CD4-positive, alpha-beta T cell treated with Interleukin-17A for 4 hours (primary cell): ENCODE measurements at regions not wholly inside any gene's neighbourhood (a gene's known extent, or its start where the extent isn't known, plus 50 kb on each side); places are given as distances from the start of the nearest gene placed in this dataset.

Experiments used
- DNase-seq: peaks from one replicate; pipeline ENCODE4 v3.0.0-alpha.2; 2020; ENCODE audit warnings: mixed read lengths

DNA sequence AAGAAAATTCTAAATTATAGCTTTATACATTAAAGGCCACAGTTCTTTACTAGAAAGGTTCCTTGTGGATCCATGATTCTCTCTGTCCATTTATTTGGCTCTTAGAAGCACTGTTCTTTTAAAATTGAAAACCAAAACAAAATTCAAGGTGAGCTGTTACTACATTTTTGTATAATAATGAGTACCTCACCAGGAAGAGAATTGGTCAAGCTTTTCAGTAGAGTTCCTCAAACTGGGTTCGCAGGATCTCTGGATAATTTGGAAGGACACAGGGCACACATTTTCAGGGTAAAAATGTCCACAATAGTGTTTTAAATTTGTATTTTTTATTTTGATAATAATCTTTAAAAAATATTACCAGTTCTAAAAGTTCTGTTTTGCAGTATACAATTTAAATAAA, 93.0 kb downstream of the PPP1R3A start:
- DNase-seq = no peak

DNA sequence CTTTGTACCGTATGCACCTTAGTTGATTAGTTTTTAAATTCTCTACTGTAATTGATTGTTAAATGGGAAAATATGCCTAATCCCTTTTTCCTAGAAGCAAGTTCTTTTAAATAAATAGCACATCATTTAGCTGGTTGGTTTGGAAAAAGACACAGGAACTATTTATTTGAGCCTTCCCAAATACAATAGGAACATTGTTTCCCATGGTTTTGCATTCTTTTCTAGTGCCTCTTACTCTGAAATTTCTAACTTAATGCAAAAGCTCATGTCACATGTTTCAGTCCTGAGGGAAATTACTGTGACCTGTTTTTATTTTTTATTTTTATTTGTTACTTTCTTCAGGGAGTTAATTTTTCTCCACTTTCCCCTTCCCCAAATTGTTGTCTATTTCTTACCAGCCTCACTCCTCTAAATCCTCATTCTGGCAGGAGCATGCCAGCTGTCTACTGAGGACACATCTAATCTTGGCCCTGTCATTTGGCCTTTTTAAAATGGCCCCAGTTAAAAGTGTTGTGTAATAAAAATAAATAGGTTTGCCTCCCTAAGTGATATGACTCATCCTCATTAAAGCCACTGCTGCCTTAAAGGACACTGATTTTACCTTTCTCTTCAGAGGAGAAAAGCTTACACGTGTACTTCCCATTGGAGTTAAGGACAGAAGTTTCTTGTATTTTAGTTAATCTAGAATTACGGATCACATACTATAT, 94.5 kb downstream of the PPP1R3A start:
- no peak for DNase-seq

DNA sequence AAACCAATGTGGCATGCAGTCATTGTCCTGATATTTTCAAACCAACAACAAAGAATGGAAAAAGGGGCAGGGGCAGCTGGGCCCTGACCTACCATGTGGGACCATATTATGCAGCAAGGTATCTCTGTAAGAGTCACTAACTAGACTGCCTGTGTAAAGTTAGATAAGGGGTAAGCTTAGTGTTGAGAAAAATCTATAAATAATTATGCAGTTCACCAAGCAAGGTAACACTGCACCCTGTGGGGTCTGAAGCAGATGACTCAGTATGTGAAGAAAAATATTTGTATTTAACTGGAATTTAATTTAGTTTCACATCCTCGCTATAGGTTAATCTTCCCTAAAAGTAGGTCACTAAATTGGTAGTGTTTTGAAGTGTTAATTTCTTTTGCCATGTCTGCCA, 99.3 kb downstream of the PPP1R3A start:
- DNase-seq = no peak

DNA sequence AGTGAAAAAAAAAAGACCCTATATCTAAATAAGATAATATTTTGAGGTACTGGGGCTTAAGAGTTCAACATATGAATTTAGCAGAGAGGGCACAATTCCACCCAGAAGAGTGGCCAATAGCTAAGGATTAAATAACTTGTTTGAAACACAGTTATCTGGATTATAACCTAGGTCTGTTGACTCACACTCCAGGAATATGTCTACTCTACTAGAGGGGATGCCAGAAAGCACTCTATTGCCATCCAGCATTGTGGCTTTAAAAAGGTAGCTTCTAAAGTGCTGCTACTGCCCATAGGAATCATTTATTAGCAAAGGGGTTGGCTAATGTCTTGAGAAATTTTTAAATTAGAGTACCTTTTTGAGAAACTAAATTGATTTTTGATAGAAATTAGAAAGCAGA, 102.2 kb downstream of the PPP1R3A start:
- DNase-seq = no peak

DNA sequence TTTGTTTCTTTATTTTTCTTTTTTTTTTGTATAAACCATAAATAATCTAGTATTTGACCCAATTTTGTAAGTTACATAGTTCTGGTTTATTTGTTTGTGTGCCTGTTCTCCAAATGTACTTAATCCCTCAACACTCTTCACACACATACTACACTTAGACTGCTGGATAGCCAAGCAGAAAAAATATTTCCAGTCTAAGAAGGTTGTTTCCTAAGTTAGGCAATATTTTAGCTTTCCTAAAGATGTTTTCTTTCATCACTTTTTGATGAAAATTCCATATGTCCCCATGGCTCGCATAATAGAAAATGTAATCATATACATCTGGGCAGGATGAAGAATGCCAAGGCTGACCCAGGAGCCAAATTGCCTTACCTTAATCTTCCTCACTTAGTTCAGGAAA, 105.3 kb downstream of the PPP1R3A start:
- DNase-seq = no peak

DNA sequence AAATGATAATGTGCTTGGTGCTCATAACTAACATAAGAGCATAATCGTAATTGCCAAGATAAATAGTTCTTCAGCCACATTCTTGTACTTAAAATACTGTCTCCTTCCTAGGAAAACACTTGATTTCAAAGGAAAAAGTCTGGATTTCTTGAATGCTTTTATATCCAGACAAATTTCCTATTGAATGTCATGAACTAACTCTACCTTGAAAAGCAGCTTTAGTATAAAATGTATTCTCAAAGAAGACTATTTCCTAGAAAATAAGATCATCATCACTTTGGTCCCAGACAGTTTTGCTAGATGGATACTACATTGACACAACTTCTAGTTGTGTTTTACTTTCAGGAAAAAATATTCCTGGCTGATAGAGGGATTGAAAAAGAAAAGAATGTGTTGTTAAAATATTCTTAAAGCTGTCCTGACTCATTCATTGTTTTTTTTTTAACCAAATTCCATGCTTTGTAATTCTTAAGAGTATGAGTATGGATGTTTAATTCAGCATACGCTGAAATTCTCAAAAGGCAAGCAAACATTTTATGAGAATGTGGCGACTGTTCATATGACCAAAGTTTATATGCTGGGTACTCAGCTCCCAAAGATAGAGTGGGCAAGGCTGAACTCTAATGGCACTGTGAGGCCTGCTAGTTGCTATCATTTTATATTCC, 106.1 kb downstream of the PPP1R3A start:
- DNase-seq = no peak

DNA sequence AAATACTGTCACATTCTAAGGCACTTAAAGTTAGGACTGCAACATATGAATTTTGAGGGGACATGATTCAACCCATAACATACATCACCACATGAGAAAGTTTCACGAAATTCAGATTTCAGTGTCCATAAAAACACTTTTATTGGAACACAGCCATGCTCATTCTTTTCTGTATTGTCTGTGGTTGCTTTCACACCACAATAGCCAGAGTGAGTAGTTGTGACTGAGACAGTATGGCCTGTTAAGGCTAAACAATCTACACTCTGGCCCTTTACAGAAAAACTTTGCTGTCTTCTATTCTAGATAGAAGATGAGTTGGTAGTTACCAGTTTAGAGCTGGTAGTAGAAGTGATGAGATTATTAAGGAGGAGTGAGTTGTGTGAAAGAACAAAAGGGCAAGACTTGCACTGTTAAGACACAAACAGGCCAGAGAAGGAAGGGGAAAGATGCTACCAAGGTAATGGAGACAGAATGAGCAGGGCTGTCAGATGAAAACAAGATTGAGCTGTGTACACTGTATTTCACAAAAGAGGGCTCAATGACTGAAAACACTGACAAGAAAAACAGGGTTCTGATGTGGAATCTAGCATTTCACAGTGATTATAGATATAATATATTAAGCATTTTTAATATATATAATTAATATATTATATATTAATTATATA, 108.6 kb downstream of the PPP1R3A start:
- DNase-seq = no peak

DNA sequence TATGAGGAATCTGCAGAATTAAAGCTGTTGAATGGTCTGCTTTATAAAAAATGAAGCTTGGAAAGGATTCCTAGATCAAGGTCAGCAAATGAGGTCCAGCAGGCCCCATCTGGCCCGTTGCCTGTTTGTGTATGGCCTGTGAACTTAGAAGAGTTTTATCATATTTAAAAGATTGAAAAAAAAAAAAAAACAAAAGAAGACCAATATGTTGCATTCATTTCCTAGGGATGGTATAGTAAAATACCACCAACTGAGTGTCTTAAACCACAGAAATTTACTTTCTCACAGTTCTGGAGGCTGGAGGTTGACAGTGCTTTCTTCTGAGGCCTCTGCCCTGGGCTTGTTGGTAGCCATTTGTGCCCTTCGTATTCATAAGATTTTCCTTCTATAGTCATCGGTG, 109.2 kb downstream of the PPP1R3A start:
- DNase-seq = no peak

DNA sequence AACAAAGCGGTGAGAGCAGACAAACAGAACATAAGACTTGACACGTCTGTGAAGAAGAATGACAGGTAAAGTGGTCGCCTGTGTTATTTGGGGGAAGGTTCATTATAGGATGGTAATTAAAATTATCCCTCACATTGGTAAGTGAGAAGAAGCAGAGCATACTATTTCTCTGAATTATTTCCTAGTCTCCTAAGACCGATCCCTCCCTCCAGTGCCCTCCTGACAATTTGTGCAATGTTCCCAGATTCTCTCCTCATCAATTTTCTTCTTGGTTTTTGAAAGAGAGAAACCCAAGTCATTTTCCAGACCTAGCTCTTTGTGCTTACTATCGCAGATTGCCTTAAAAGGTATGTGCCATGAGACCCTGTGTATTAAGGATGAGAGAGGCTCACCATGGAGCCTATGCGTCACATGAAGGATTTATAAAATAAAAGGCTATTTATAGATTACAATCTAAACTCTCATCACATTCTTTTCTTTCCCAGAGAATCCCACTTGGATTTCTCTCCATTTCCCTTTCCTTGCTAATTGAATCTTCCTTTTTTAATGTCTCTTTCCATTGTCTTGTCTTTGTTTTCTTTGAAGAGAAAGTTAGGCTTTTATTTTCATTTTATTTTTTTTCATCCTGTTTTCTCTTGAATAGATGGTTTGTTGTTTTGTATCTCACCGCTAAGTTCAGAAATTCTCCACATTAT, 112.0 kb downstream of the PPP1R3A start:
- no peak for DNase-seq

DNA sequence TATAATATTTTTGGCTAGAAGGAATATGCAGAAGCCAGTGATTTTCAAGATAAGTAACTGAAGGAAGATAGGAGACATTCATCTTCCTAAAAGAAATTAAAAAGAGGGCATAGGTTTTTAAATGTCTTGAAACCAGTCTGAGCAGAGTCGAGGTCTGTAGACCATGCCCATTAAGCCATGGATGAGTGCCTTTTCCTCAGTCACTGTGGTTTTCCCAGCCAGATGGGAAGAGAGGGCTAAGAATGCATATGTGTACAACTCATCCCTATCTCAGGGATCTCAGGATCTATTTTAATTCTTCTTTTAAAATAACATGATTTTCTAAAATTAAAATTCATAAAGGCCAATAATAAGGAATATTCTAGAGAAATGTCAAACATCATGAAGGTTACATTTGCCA, 112.8 kb downstream of the PPP1R3A start:
- no peak for DNase-seq

DNA sequence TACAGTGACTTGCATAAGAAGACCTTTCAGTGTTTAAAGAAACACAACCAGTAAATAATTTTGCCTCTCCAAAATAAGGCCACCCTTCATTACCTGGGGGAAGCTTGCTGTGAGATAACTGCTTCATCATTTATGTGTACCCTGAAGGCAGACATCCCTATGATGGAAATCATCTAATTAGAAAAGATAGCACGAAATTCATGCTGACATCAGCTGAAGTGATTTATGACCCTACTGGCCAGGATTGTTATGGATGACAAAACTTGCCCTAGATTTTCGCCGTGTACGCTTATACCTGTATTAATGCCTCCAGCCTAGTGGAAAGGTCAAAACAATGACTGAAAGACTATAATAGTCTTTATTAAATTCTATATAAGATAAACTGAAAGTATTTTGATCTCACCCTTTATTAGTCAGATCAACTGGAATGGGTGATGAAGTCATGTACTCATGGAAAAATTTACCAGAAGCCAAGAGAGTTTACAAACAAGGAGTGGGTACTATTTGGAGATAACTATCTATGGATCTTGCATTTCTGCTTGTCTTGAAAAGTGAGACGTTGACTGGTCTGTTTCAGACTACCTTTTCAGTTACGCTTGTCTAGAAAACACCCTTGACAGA, 114.2 kb downstream of the PPP1R3A start:
- DNase-seq = no peak

DNA sequence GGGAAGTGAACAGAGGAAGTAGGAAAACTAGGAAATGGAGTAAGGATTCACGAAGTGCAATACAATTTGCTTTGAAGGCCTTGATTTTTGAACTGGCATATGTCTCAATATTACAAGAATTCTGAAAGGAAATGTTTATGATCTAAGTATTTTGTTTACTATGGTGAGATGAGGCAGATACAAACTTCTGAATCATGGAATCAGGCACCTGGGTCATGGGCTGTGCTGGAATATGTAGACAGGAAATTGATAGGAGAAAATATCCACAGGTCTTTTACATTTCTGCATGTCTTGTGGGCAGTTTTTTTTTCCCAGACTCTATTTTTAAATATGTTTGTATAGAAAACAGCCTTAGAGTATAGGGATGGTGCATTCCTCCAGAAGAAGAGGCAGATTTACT, 117.1 kb downstream of the PPP1R3A start:
- no peak for DNase-seq

DNA sequence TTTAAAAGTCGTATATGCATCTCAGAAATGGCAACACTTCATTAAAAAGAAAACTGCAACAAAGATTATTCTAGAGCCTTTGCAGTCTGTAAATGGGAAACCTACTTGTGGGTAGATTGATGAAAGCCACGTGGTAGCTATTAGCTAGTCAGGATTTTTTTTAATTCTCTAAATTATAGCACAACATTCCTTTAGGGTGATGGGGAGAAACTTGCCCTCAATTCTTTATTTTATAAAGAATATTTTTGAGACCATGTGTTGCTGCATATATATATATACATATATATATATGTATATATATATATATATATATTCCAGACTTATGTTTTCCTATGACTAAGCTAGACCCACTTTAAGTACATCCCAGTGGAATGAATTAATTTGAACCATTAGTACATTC, 118.0 kb downstream of the PPP1R3A start:
- DNase-seq = no peak

DNA sequence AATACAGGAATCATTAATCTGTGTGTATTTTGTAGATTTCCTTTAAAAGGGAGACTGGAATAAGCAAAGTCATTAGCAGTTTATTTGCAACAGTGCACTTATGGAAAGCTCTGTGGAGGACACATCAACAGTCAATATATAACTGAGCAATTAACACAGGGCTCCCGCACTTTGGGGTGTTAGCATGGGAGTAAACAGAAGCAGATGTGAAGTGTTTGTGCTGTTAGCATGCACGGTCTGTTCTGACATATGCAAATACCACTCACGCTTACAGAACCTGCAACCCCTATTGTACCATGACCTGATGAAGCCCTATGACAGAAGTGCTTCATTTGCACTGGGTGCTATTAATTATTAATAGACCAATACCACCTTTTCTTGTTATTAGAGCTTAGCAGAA, 118.9 kb downstream of the PPP1R3A start:
- no peak for DNase-seq

DNA sequence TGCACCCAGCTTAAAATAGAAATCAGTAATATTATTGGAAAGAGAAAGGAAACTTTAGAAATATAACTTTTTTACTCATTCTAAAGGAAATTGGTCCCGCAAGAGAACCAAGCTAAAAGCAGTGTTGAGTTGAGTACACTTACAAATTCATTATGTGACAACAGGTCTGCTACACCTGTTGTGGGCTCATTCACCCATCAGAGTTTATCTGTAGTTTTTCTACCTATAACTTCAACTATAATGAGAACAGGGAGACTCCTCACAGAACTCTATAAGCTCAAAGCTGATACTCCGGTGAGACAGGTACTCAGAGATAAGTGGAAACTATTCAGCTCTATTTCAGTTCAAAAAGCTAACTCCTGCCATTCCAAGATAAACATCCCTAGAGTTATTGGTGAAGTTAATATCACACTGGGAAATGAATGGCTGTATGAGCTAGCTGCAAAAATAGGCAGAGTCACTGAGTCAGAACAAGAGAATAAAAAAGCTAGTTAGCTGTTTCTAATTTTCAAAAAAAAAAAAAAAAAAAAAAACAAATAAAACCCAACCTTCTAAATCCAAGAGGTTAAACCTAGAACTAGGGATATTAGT, 121.3 kb downstream of the PPP1R3A start:
- DNase-seq = no peak

DNA sequence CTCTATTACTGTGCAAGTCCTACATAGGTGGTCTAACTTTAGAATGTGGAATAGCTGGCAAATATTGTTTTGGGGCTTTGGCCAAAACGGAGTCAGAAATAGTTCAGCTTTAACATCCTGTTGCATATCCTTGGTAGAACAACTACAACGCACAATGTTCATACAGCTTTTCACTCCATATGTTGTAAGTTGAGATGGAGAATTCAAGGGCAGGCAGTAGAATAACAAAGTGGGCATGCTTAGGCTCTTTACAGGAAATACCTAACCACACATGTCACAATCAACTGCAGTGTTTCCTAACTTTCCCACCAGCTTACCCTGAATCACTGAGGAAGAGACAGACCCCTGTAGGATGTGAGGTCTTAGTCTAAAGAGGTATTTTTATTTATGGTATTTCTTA, 122.3 kb downstream of the PPP1R3A start:
- DNase-seq = no peak

DNA sequence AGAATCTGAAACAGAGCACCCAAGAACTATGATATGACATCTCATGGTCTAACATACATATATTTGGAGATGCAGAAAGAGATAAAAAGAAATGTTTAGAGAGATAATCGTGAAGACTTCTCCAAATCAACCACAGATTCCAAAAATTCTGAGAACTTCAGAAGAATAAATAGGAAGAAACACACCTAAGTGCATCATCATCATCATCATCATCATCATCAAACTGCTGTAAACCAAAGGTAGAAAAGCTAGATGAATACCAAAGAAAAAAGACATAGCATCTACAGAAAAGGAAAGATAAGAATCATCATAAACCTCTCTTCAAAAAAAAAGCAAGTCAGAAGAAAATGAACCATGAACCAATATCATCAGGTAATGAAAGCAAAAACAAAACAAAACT, 124.2 kb downstream of the PPP1R3A start:
- no peak for DNase-seq

DNA sequence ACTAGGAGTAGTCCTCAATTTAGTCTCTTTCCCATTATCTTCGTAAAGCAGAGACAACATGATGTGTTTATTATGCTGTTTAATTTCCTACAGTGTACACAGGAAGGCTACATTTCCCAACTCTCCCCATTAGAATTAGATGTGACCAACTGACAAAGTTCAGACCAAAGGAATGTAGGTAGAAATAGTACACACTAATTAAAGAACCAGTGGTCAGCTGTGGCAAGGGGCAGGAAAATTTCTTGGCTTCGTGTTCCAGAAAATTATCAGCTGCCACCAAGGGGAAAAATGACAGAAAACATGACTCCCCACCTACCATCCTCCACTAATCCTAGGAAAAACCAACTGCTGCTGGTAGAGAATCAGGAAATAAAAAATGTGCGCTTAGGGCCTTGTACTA, 125.6 kb downstream of the PPP1R3A start:
- DNase-seq = no peak

DNA sequence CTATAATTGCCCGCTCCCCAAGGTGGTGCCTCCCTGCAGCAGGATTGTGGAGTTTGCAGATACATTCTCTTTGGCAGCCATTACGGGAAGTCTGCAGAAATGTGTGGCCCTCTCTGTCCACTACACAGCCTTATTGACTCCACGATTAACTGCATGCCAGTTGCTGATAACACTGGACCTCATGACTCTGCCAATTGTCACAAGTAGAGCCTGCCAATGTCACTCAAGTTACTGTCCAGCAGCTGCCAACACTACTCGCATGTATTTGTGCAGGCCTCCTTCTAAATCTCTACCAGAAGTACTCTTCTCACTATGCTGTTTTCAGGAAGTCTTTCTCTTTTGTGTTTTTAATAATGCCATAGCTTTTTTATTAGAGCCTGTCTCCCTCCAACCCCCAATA, 128.8 kb downstream of the PPP1R3A start:
- DNase-seq = no peak

DNA sequence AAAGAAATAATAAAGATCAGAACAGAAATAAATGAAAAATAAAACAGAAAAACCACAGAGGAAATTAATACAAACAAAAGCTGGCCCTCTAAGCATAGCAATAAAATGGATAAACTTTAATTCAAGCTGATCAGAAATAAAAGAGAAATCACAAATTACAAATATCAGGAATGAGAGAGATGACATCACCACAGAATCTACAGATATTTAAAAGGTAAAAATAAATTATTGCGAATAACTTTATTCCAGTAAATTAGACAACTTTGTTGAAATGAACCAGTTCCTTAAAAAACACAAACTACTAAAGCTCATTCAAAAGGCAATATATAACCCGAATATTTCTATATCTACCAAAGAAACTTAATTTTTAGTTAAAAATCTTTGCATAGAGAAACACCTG, 131.7 kb downstream of the PPP1R3A start:
- DNase-seq = no peak

DNA sequence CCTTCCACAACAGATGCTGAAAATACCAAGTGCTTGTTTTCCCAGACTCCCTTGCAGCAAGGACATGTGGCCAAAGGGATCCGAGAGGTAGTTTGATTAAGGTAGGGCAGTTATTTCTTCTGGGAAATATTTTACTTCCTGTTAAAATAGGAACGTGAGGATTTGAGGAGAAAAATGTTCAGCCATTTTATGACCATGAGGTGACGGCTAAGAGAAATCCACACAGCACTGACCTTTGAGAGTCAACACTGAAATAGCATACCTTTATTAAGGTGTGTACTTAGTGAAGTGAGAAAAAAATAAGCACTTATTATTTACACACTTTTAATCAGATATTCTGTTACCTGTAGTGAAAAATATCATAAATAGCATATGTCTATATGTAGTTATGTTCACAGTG, 133.9 kb downstream of the PPP1R3A start:
- no peak for DNase-seq

DNA sequence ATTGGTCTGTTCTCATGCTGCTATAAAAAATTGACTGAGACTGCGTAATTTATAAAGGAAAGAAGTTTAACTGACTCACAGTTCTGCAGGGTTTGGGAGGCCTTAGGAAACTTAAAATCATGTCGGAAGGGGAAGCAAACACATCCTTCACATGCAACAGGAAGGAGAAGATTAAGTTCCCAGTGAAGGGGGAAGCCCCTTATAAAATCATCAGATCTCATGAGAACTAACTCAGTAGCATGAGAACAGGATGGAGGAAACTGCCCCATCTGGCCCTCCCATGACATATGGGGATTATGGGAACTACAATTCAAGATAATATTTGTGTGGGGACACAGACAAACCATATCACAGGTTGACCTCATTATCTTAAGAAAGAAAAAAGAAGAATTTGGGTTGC, 134.5 kb downstream of the PPP1R3A start:
- no peak for DNase-seq

DNA sequence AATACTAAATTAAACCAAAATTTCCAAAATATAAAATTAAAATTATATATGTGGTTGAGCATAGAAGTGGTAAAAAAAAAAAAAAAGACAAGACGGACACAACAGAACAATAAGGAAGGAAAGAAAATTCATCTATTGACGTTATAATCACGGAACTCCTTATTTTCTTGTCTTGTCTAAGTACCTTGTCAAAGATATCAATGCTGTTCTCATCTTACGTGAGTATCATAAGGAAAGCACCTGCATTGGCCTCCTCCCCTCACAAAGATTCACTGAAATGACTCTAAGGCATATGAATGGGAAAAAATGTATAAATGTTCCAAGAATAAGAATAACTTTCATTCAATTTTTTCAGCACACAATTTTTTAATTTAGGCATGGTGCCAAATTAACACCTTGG, 135.4 kb downstream of the PPP1R3A start:
- no peak for DNase-seq
